GM20000 (cell line): ENCODE measurements at regions not wholly inside any gene's neighbourhood (a gene's known extent, or its start where the extent isn't known, plus 50 kb on each side); places are given as distances from the start of the nearest gene placed in this dataset.

ENCODE experiments used
- DNase-seq: peaks from one replicate; pipeline ENCODE4 v3.0.0; 2012; ENCODE audit warnings: low spot score
- TF ChIP-seq, protein P1 (sequence below): IDR thresholded peaks from 2 replicates; pipeline ENCODE4 v1.5.1; 2012; ENCODE audit warnings: mild to moderate bottlenecking, control low read depth; ENCODE audit errors: extremely low read depth, missing control alignments

DNA sequence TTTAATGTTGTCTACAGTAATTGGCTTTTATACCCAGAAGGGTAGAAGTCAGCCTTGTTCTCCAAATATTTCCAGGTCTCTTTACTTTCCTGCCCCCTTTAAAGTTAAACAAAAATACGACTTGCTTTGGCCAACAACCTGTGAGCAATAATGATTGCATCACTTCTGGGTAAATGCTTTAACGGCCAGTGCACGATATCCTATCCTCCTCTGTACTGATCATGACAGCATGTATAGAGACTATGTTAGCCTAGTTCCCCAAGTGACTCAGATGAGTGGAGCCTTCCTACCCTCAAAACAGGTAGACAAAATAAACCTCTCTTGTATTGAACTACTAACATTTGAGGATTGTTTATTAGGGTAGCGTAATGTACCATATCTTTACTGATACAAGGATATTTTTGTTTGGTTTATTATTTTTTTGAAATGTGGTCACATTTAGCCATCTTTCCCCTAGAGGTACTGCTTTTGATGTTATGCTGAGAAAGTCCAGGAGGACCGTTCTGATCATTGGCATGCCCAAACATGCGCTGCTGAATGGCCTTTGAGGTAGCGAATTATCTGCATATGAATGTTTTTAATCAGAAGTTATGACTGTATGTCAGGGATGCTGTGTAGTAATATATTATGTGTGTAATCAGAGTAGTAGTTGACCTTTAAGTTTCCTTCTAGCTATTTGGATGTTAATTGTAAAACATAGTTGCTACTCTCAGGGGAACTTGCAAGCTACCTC, 262.6 kb upstream of the DCC start:
- no peak for DNase-seq
- TF ChIP-seq, protein P1, sequence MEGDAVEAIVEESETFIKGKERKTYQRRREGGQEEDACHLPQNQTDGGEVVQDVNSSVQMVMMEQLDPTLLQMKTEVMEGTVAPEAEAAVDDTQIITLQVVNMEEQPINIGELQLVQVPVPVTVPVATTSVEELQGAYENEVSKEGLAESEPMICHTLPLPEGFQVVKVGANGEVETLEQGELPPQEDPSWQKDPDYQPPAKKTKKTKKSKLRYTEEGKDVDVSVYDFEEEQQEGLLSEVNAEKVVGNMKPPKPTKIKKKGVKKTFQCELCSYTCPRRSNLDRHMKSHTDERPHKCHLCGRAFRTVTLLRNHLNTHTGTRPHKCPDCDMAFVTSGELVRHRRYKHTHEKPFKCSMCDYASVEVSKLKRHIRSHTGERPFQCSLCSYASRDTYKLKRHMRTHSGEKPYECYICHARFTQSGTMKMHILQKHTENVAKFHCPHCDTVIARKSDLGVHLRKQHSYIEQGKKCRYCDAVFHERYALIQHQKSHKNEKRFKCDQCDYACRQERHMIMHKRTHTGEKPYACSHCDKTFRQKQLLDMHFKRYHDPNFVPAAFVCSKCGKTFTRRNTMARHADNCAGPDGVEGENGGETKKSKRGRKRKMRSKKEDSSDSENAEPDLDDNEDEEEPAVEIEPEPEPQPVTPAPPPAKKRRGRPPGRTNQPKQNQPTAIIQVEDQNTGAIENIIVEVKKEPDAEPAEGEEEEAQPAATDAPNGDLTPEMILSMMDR = no peak

DNA sequence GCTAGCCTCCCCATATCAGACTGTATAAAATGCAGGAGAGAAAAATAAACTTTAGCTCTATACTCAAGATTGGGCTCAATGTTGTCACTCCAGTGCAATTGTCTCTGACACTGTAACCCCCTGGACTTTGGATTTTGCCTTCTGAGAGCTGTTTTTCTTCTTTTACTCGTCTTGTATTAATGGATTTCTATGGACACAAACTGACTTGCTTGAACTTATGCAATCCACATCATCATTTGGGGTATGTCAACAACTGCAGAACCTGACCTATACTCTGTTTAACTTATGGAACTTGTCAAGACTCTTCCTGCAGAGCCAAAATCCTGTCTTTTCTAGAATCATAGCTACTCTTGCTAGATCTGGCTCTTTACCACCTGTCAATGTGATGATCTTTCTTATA, 257.8 kb upstream of the DCC start:
- TF ChIP-seq, protein P1 = no peak
- no peak for DNase-seq

DNA sequence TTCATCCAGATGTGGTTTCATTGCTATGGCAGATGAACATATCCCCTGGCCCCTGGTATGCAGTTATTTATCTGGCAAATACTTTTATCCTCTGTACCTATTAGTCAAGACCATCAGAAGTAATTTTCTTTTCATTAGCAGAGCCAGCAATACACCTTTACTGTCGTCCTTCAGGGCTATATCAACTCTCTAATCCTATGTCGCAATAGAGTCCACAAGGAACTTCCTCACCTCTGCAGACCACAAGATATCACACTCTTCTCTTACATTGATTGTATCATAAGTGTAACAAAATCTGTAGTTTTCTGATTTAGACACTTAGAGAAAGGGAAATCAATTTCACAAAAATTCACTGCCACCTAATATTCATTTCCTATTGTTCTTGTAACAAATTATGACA, 252.9 kb upstream of the DCC start:
- no peak for DNase-seq
- TF ChIP-seq, protein P1 = no peak

DNA sequence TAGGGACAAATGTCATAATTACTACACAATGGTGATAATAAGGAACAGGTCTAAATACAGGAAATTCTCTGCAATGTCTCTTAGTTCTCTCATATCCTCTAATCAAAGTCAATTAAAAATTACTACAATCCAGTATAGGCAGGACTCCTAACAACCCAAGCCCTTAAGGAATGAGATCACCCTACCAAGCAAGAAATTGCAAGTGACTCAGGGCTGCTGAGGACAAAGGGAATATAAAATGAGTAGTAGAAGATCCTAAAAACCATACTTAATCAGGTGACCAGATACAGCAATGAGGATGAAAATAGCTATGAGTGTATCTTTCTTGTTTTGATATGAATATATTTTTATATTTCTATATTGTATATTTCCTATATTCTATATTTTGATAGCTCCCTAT, 250.0 kb upstream of the DCC start:
- DNase-seq = no peak
- TF ChIP-seq, protein P1 = no peak

DNA sequence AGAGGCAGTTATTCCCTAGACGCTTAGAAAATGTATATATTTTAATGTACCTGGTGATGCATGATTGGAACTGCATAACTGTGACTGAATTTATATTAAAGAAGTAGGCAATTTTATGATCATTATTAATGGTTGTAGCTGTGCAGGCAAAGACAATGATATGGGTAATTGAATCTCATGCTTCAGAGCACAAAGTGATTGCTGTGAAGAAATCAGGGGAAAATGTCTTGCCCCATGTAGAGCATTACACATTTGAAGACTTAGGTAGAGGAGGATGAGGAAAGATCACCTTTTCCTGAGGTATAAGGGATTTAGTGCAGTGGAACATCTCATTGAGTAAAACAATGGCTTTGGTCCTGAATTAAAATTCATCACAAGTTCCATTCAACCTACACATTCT, 246.8 kb upstream of the DCC start:
- TF ChIP-seq, protein P1 = no peak
- no peak for DNase-seq

DNA sequence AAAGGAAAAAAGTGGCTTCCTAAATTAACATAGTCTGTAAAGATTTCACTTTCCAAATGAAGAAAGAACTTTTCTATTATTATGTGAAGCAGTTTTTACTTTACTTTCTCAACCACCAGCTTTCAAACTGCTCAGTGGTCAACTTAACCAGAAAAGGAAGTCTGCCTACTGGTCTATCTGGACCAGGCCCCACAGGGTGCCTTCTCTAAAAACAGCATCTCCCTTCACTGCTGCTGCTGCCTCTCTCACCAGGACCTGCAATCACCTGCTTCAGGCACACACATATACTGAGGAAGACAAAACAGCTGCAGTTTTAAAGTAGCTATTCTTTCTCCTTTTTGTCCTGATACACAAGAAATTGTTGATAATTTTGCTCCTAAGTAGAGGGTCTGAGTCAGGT, 221.3 kb upstream of the DCC start:
- TF ChIP-seq, protein P1 = no peak
- DNase-seq = no peak

DNA sequence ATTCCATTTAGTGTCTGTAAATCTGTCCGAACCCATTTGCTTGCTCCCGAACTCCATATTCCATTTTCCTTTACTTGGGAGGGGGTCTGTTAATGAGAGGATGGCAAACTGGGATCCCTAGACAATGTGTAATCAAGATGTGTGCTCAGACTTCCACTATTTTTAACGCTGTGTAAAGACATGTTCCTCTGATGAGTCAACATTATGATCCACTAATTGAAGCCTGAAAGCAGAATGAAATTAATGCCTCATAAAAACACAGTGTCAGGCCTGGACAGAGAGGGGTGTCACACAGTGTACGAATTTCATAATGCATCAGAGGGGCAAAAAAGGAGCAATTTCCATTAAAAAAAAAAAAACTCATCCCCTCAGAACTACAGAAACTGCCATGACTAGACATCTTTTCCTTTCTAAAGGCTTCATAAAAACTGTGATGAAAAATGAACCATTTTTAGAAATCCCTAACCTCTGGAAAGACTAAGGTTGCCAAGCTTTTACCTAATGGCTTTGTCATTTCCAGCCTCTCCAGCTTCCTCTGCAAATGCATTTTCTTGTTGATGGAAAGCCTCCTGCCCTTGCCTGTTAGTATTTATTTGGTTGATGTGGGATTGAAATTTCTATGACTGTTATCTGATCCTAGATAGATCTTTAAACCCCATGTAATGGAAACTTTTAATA, 209.2 kb upstream of the DCC start:
- TF ChIP-seq, protein P1 = no peak
- DNase-seq = no peak
